Mucosa of descending colon (tissue), 3 donors: ENCODE measurements at regions not wholly inside any gene's neighbourhood (a gene's known extent, or its start where the extent isn't known, plus 50 kb on each side); places are given as distances from the start of the nearest gene placed in this dataset.

Experiments used
- ATAC-seq: fragments of 200-7000 bp; cut with Tn5 transposase; one replicate; pipeline ENCODE4 v1.9.1; 2020; ENCODE audit warnings: mild to moderate bottlenecking, moderate library complexity
- DNase-seq, 3 donors: peaks; one replicate each; pipeline ENCODE4 v3.0.0-alpha.2; 2020
- H3K36me3 ChIP-seq: fragments of 200-600 bp; one replicate; pipeline ENCODE4 v1.8.0; 2021; ENCODE audit warnings: low read depth, mild to moderate bottlenecking
- H3K4me1 ChIP-seq: fragments of 200-600 bp; one replicate; pipeline ENCODE4 v1.8.0; 2021; ENCODE audit warnings: low read depth, mild to moderate bottlenecking
- H3K4me3 ChIP-seq: fragments of 200-600 bp; one replicate; pipeline ENCODE4 v1.8.0; 2021; ENCODE audit warnings: mild to moderate bottlenecking
- H3K9me3 ChIP-seq: fragments of 200-600 bp; one replicate; pipeline ENCODE4 v1.8.0; 2021; ENCODE audit warnings: mild to moderate bottlenecking
- CTCF ChIP-seq: fragments of 200-600 bp; IDR thresholded peaks from one replicate; pipeline ENCODE4 v1.8.0; 2022; ENCODE audit warnings: antibody characterized with exemption, mild to moderate bottlenecking
- intact Hi-C, 2 donors: fragments of 100-400 bp; cut with DNase I in 1 of 2; cut with micrococcal nuclease in 1 of 2; formaldehyde crosslinking; loops; one replicate each; pipeline versions ENCODE4 v1.11.0 to v1.11.1; 2022; cut with DNase I, micrococcal nuclease
- donor health status: DM: no; HTN: no; CAD: no; lungs with moderate emphysema.
- donor health status: DM: no; HTN: no; CAD: no.
- donor health status: DM: no; HTN: yes; CAD: no.

GRCh38 chr5:4395752-4396151 lies 744.4 kb upstream of the ADAMTS16 start:
- DNase-seq, result no peak
- Histone ChIP-seq H3K9me3 (peaks cover 51% of the 10 kb centered on the region), H3K4me1 (no peaks in the 10 kb centered on the region), H3K36me3 (no peaks in the 10 kb centered on the region), H3K4me3 (no peak overlapping the region)
- no peak for ATAC-seq
- TF ChIP-seq CTCF, result no peak
- intact Hi-C loops, result no loop called here

- intact Hi-C loops, result no loop called here
- TF ChIP-seq CTCF, result no peak
- ATAC-seq, result no peak
- Histone ChIP-seq H3K36me3 (no peaks in the 10 kb centered on the region), H3K4me1 (no peaks in the 10 kb centered on the region), H3K9me3 (peaks cover 14% of the 10 kb centered on the region), H3K4me3 (no peak overlapping the region)
- DNase-seq, result no peak
Observed at GRCh38 chr5:4405614-4406219, 734.4 kb upstream of the ADAMTS16 start.

GRCh38 chr5:4410151-4410550 lies 730.0 kb upstream of the ADAMTS16 start:
- no peak overlapping the region for H3K4me3 ChIP-seq
- no peak for DNase-seq
- no peaks in the 10 kb centered on the region for H3K36me3 ChIP-seq
- no peak for ATAC-seq
- intact Hi-C loops, result no loop called here
- H3K9me3 ChIP-seq, result peaks cover 27% of the 10 kb centered on the region
- no peak for TF ChIP-seq CTCF
- no peaks in the 10 kb centered on the region for H3K4me1 ChIP-seq

GRCh38 chr5:4411664-4412063 lies 728.5 kb upstream of the ADAMTS16 start:
- no peak overlapping the region for H3K4me3 ChIP-seq
- DNase-seq (no peak), ATAC-seq (no peak)
- TF ChIP-seq CTCF, result no peak
- no peaks in the 10 kb centered on the region for H3K36me3 ChIP-seq
- intact Hi-C loops, result no loop called here
- no peaks in the 10 kb centered on the region for H3K4me1 ChIP-seq
- peaks cover 23% of the 10 kb centered on the region for H3K9me3 ChIP-seq

GRCh38 chr5:4413996-4414395 lies 726.1 kb upstream of the ADAMTS16 start:
- Histone ChIP-seq H3K4me3 (no peak overlapping the region), H3K9me3 (peaks cover 19% of the 10 kb centered on the region), H3K36me3 (no peaks in the 10 kb centered on the region), H3K4me1 (no peaks in the 10 kb centered on the region)
- ATAC-seq (no peak), DNase-seq (no peak)
- TF ChIP-seq CTCF, result no peak
- intact Hi-C loops, result no loop called here

- TF ChIP-seq CTCF, result no peak
- no peak overlapping the region for H3K4me3 ChIP-seq
- no peak for DNase-seq
- intact Hi-C loops, result no loop called here
- ATAC-seq, result no peak
- H3K4me1 ChIP-seq, result no peaks in the 10 kb centered on the region
- peaks cover 27% of the 10 kb centered on the region for H3K9me3 ChIP-seq
- H3K36me3 ChIP-seq, result no peaks in the 10 kb centered on the region
Observed at GRCh38 chr5:4418084-4418483, 722.0 kb upstream of the ADAMTS16 start.
